Fibroblast of lung (primary cell): ENCODE measurements at regions not wholly inside any gene's neighbourhood (a gene's known extent, or its start where the extent isn't known, plus 50 kb on each side); places are given as distances from the start of the nearest gene placed in this dataset.

ENCODE experiments used
- EZH2 ChIP-seq: IDR thresholded peaks from 2 replicates; pipeline ENCODE4 v1.5.1; 2012; ENCODE audit warnings: low read length, control low read depth, mild to moderate bottlenecking; ENCODE audit errors: missing control alignments
- TF ChIP-seq, protein P1 (sequence below), 2 donors: IDR thresholded peaks in 1 of 2; conservative IDR thresholded peaks in 1 of 2; 1 replicate in 1 of 2; 2 replicates in 1 of 2; pipeline ENCODE4 v1.5.1; 2011 to 2012; ENCODE audit warnings: low read length in 2 of 2, control low read depth in 1 of 2, inconsistent platforms in 1 of 2, low read depth in 1 of 2, mild to moderate bottlenecking in 1 of 2

DNA sequence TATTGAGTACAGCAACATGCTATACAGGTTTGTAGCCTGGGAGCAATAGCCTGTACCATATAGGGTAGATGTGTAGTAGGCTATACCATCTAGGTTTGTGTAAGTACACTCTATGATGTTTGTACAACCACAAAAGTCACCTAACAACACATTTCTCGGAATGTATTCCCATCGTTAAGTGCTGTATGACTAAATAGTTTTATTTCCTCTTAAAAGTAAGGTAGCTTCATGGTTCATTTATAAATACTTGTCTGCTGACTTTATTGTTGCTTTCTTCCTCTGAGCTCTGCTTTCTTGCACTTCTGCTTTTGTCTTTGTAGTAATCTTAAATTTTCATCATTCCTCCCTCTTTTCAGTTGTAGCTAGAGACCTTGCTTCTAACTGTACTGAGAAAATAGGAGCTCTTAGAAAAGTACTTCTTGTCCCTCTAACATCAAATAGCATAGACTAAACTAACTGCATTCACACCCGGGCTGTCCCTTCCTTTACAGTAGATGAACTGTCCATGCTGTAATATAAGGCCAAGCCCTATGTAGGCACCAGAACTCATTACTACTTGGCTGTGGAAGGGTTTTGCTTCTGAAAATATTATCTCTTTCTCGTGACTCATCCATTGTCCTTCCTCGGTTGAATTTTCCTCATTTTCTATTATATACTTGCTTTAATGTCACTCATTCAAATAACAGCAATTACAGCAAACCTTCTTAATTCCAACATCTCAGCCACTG, 55.4 kb upstream of the FAM3C start:
- TF ChIP-seq, protein P1, sequence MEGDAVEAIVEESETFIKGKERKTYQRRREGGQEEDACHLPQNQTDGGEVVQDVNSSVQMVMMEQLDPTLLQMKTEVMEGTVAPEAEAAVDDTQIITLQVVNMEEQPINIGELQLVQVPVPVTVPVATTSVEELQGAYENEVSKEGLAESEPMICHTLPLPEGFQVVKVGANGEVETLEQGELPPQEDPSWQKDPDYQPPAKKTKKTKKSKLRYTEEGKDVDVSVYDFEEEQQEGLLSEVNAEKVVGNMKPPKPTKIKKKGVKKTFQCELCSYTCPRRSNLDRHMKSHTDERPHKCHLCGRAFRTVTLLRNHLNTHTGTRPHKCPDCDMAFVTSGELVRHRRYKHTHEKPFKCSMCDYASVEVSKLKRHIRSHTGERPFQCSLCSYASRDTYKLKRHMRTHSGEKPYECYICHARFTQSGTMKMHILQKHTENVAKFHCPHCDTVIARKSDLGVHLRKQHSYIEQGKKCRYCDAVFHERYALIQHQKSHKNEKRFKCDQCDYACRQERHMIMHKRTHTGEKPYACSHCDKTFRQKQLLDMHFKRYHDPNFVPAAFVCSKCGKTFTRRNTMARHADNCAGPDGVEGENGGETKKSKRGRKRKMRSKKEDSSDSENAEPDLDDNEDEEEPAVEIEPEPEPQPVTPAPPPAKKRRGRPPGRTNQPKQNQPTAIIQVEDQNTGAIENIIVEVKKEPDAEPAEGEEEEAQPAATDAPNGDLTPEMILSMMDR (conservative IDR thresholded peaks at IDR 0.05 in 1 of 2, IDR thresholded peaks at IDR 0.05 in 1 of 2; ENCODE audit: low read depth in 1 of 2, low read length in 2 of 2), result no peak
- no peak for TF ChIP-seq EZH2
